ENCODE measurements at regions not wholly inside any gene's neighbourhood (a gene's known extent, or its start where the extent isn't known, plus 50 kb on each side); places are given as distances from the start of the nearest gene placed in this dataset.

DNA sequence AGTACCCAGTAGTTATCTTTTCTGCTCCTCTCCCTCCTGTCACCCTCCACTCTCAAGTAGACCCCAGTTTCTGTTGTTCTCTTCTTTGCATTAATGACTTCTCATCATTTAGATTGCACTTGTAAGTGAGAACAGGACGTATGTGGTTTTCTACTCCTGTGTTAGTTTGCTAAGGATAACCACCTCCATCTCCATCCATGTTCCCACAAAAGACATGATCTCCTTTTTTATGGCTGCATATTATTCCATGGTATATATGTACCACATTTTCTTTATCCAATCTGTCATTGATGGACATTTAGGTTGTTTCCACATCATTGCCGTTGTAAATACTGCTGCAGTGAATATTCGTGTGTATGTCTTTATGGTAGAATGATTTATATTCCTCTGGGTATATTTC is 1346.5 kb downstream of the MRPL39 start:
- DNase-seq (ENCODE audit: low read depth): no peak
- in situ Hi-C loops (cut with HindIII; ENCODE audit: low pct_unique_long_range_greater_than_20kb, low sequenced_read_pairs): no loop called here

- no peak for DNase-seq (ENCODE audit: low read depth)
- in situ Hi-C loops (cut with HindIII; ENCODE audit: low pct_unique_long_range_greater_than_20kb, low sequenced_read_pairs): no loop called here
Observed at GRCh38 chr21:24259241-24259640, 1348.0 kb downstream of the MRPL39 start.

DNA sequence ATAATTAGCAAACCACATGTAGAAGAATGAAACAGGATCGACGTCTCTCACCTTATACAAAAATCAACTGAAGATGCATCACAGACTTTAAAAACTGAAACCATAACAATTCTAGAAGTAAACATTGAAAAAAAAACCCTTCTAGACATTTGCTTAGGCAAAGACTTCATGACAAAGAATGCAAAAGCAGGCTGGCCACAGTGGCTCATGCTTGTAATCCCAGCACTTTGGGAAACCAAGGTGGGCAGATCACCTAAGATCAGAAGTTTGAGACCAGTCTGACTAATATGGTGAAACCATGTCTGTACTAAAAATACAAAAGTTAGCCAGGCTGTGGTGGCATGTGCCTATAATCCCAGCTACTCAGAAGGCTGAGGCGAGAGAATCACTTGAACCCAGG is 1351.7 kb downstream of the MRPL39 start:
- in situ Hi-C loops (cut with HindIII; ENCODE audit: low pct_unique_long_range_greater_than_20kb, low sequenced_read_pairs): no loop called here
- DNase-seq (ENCODE audit: low read depth): no peak

GRCh38 chr21:24225431-24225830 is 1381.8 kb downstream of the MRPL39 start:
- in situ Hi-C loops (cut with HindIII; ENCODE audit: low pct_unique_long_range_greater_than_20kb, low sequenced_read_pairs): no loop called here
- peak; percentile 28 for DNase-seq (ENCODE audit: low read depth)

DNA sequence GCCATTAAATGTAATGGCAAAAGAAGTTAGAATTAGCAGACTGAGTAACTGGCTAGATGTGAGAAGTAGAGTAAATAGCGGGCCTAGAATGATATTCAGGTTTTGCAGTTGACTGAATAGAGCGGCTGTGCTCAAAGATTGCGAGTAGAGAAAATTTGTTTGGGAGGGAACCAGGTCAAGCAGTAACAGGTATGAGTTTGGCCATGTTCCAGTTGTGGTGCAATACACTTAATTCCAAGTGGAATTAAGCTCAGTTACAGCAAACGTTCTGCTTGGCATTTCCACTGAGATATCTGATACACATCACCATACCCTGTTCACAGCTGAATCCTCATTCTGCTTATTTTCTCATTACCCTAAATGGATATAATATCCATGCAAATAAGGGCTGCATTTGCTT is 1382.9 kb downstream of the MRPL39 start:
- in situ Hi-C loops (cut with HindIII; ENCODE audit: low pct_unique_long_range_greater_than_20kb, low sequenced_read_pairs): no loop called here
- no peak for DNase-seq (ENCODE audit: low read depth)

- in situ Hi-C loops (cut with HindIII; ENCODE audit: low pct_unique_long_range_greater_than_20kb, low sequenced_read_pairs): no loop called here
- DNase-seq (ENCODE audit: low read depth): no peak
Observed at GRCh38 chr21:24223624-24224023, 1383.7 kb downstream of the MRPL39 start.

DNA sequence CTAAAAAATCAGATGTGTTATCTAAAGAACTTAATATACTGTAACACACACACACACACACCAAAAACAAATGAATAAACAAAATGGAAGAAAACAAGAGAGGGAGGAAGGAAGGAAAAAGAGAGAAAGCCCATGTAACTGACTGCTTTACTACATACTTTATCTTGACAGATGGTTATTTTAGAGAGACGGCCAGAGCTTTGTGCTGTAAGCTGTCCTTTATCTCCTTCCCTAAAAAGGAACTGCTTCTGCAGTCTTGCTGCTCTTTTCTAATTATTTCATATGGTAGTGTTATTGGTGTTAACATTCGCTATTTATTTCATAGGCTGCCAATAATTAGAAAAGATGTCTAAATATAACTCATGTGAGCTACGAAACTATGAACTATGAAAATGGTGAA is 1384.6 kb downstream of the MRPL39 start:
- in situ Hi-C loops (cut with HindIII; ENCODE audit: low pct_unique_long_range_greater_than_20kb, low sequenced_read_pairs): no loop called here
- DNase-seq (ENCODE audit: low read depth): no peak

DNA sequence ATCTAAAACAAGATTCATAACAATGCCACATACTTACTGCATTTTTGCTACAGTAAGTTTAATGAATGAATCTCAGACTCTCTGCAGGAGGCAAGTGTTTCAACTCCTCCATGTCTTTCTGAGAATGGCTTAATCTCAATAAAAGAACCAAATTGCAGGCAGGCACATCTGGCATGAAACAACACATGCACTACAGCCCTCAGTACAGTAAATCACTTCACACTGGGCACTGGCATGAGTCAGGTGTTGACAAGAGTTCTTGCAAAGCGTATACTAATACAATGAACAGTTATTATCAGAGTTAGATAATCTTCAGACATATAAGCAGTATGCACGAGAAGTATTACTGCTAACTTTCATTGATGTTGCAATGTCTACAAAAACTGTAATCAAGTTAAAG is 1386.8 kb downstream of the MRPL39 start:
- in situ Hi-C loops (cut with HindIII; ENCODE audit: low pct_unique_long_range_greater_than_20kb, low sequenced_read_pairs): no loop called here
- DNase-seq (ENCODE audit: low read depth): no peak

- in situ Hi-C loops (cut with HindIII; ENCODE audit: low pct_unique_long_range_greater_than_20kb, low sequenced_read_pairs): no loop called here
Observed at GRCh38 chr21:24217151-24217550, 1390.1 kb downstream of the MRPL39 start.

DNA sequence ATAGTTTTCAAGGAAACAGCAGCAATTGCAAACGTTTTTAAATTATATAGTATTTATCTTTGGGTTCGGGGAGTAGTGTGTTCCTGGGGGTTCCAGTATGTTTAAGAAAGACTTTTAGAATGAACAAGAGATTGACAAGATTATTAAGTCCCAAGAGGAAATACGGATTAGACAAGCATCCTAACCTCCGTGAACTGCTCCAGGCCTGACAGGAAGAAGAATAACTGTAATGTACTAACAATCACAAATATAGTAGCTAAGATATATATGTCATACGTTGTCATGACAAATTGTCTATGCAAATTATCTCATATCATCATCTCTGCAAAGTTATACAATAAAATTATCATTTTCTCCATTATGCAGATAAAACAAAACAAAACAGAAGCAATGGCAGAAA is 1397.2 kb downstream of the MRPL39 start:
- in situ Hi-C loops (cut with HindIII; ENCODE audit: low pct_unique_long_range_greater_than_20kb, low sequenced_read_pairs): no loop called here

More at GRCh38 chr21:24217151-24217550, 1390.1 kb downstream of the MRPL39 start:
- DNase-seq (ENCODE audit: low read depth): no peak

DNA sequence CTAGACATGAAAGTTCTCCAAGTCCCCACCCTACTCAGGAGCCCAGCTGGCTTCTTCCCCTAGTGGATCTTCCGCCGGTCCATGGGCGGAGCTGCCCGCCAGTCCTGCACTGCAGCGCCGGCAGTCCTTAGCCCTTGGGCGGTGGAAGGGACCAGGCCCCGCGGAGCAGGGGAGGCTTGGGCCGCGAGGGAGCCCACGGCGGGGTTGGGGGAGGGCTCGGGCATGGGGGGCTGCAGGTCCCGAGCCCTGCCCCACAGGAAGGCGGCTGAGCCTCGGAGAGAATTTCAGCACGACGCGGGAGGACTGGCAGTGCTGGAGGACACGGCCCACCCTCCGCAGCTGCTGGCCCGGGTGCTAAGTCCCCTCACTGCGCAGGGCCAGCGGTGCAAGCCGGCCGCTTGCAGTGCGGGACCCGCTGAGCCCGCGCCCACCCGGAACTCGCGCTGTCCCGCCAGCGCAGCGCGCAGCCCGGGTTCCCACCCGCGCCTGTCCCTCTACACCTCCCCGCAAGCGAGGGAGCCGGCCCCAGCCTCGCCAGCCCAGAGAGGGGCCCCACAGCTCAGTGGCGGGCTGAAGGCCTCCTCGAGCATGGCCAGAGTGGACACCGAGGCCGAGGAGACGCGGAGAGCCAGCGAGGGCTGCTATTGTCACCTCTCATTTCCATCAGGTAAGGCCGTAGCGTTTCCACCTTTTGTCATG is 1398.6 kb downstream of the MRPL39 start:
- in situ Hi-C loops (cut with HindIII; ENCODE audit: low pct_unique_long_range_greater_than_20kb, low sequenced_read_pairs): no loop called here
- DNase-seq (ENCODE audit: low read depth): no peak

More for the DNA sequence above, 1397.2 kb downstream of the MRPL39 start:
- DNase-seq (ENCODE audit: low read depth): no peak

DNA sequence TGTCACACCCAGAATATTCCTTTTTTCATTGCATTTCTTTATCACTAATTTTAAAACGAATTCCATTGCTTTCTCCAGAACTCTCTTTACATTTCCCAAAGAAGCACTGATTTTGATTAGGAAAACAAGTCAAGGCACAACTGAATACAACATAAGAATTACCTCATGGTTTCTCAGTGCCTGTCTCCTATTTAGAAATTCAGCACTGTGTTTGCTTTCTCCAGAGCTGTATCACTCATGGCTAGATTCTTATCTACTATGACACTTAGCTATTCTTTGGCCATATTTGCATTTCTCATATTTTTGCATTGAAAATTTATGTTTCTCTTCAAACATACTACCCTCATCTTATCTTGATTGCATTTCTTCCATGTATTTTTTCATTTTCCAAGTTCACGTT is 1402.0 kb downstream of the MRPL39 start:
- no peak for DNase-seq (ENCODE audit: low read depth)
- in situ Hi-C loops (cut with HindIII; ENCODE audit: low pct_unique_long_range_greater_than_20kb, low sequenced_read_pairs): no loop called here

GRCh38 chr21:24204641-24205040 is 1402.6 kb downstream of the MRPL39 start:
- in situ Hi-C loops (cut with HindIII; ENCODE audit: low pct_unique_long_range_greater_than_20kb, low sequenced_read_pairs): no loop called here

GRCh38 chr21:24200052-24200451 is 1407.2 kb downstream of the MRPL39 start:
- no peak for DNase-seq (ENCODE audit: low read depth)
- in situ Hi-C loops (cut with HindIII; ENCODE audit: low pct_unique_long_range_greater_than_20kb, low sequenced_read_pairs): no loop called here

More at GRCh38 chr21:24204641-24205040, 1402.6 kb downstream of the MRPL39 start:
- no peak for DNase-seq (ENCODE audit: low read depth)

DNA sequence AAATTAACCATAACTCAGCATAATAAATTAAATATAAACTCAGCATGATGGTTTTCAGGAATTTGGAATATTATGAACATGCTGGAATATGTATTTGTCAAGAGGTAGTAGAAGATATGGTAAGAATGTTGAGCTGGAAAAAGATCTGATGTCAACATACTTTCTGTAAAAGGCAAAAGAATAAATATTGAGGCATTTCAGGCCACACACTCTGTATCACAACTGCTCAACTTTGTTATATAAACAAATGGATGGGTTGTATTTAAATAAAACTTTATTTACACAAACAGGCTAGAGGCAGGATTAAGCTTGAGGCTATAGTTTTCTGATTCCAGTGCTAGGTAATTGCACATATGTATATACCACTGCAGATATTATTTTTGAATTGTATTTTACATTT is 1409.4 kb downstream of the MRPL39 start:
- DNase-seq (ENCODE audit: low read depth): no peak
- in situ Hi-C loops (cut with HindIII; ENCODE audit: low pct_unique_long_range_greater_than_20kb, low sequenced_read_pairs): no loop called here

DNA sequence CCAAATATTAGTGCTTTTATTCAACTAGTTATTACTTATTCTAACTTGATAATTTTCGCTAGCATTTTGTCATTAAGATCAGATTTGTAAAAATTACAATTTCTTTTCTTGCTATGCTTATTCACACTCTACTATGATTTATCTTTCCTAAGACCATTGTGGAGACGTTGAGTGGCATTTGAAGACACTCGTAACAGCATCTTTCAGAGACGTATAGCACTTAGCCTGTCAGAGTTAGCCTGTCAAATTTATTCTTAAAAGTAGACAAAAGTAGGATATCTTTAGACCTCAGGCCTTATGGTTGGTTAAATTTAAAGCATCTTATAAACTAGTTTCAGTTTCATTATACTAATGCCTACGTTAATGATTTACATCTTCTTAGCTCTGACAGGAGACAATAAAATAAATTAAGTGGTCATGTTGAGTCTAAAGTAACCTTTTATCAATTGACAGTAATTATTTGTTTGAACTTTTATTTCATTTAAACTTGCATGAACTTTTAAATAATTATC is 1410.1 kb downstream of the MRPL39 start:
- in situ Hi-C loops (cut with HindIII; ENCODE audit: low pct_unique_long_range_greater_than_20kb, low sequenced_read_pairs): no loop called here

DNA sequence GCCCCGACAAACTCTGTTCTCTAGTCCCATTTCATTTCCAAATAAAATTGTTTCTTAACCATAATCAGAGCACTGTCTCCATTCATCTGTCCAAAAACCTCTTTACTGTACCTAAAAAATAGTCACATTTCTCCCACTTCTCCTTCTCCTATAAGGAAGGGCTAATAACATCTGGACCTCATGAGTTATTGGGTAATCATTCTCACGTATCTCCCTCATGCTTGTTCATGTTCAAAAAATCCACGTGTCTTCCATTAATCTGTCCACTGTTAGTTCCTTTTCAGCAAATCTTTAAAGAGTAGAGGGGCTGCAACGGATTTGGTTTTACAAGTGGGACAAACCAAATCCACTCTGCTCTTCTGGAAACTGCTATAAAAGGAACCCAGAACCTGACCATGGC is 1418.8 kb downstream of the MRPL39 start:
- DNase-seq (ENCODE audit: low read depth): no peak
- in situ Hi-C loops (cut with HindIII; ENCODE audit: low pct_unique_long_range_greater_than_20kb, low sequenced_read_pairs): no loop called here

More for the DNA sequence above, 1410.1 kb downstream of the MRPL39 start:
- no peak for DNase-seq (ENCODE audit: low read depth)

DNA sequence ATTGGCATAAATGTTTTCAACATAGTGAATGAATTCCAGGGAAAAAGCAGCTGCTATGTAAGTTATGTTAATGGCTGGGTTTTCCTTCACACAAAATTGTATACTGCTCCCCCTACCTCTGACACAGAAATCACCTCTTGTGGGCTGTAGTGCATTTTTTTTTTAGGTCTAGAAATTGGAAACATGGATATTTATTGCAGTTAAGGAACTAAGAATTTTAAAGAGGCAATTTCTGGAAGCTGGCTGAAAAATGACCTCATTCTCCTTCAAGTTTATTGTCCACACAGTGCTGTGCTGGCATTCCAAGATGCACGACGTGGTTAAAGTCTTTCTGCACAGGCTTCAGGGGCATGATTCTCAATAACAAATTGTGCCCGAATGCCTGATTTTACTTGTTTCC is 1424.2 kb downstream of the MRPL39 start:
- in situ Hi-C loops (cut with HindIII; ENCODE audit: low pct_unique_long_range_greater_than_20kb, low sequenced_read_pairs): no loop called here
- DNase-seq (ENCODE audit: low read depth): no peak

- in situ Hi-C loops (cut with HindIII; ENCODE audit: low pct_unique_long_range_greater_than_20kb, low sequenced_read_pairs): no loop called here
- no peak for DNase-seq (ENCODE audit: low read depth)
Observed at GRCh38 chr21:24179110-24179509, 1428.2 kb downstream of the MRPL39 start.

- DNase-seq (ENCODE audit: low read depth): no peak
- in situ Hi-C loops (cut with HindIII; ENCODE audit: low pct_unique_long_range_greater_than_20kb, low sequenced_read_pairs): no loop called here
Observed at GRCh38 chr21:24175106-24175505, 1432.2 kb downstream of the MRPL39 start.
